ENCODE measurements at regions not wholly inside any gene's neighbourhood (a gene's known extent, or its start where the extent isn't known, plus 50 kb on each side); places are given as distances from the start of the nearest gene placed in this dataset.
A peak's percentile ranks its signal among the peaks of the same experiment; 100 is the strongest.

DNA sequence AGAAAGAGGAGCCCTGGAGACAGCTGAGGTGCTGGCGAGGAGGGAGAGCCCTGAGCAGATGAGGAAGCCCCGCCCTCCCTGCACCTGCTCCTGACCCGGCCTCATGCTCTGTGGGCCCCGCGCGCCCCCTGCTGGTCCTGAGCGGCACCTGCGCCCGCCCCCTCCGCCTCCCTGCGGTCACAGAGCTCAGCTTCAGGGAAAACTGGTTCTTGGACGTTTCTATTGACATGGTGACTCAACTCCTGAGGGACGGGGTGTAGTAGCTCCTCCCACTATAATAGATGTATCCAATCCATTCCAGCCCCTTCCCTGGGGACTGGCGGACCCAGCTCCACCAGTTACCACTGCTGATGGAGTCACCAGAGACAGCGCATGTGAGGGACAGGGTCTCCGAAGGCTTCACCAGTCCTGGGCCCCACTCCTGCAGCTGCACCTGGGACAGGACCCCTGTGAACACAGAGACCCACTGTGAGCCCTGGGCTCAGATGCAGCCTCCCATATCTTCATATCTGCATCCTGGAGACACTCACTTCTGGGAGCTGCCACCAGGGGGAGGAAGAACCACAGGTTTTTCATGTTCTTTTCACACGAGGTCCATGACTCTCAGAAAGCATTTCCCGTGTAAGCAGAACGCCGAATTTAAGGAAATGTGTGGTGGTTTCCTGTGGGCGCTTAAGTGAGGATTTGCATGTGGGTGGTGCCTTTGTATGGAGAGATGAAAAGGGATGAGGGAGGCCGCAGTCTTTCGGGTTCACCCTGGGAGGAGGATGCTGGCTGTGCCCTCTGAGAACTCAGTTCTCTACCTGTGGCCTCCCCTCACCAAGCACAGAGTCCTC is 1346.4 kb downstream of the TMEM121 start (continued):
- TF ChIP-seq, protein P1, sequence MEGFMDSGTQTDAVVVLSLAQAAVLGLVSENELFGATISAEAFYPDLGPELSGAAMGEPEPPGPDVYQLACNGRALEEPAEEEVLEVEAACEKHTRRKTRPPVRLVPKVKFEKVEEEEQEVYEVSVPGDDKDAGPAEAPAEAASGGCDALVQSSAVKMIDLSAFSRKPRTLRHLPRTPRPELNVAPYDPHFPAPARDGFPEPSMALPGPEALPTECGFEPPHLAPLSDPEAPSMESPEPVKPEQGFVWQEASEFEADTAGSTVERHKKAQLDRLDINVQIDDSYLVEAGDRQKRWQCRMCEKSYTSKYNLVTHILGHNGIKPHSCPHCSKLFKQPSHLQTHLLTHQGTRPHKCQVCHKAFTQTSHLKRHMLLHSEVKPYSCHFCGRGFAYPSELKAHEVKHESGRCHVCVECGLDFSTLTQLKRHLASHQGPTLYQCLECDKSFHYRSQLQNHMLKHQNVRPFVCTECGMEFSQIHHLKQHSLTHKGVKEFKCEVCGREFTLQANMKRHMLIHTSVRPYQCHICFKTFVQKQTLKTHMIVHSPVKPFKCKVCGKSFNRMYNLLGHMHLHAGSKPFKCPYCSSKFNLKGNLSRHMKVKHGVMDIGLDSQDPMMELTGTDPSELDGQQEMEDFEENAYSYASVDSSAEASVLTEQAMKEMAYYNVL (CRISPR knock-in tag; IDR thresholded peaks at IDR 0.05; ENCODE audit: borderline replicate concordance) = no peak
- TF ChIP-seq, protein P2, sequence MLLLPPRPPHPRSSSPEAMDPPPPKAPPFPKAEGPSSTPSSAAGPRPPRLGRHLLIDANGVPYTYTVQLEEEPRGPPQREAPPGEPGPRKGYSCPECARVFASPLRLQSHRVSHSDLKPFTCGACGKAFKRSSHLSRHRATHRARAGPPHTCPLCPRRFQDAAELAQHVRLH (CRISPR knock-in tag; IDR thresholded peaks at IDR 0.05; ENCODE audit: borderline replicate concordance, low read depth) = peak; percentile 72; the same call in 1 of the 2 replicates
- TF ChIP-seq, protein P3, sequence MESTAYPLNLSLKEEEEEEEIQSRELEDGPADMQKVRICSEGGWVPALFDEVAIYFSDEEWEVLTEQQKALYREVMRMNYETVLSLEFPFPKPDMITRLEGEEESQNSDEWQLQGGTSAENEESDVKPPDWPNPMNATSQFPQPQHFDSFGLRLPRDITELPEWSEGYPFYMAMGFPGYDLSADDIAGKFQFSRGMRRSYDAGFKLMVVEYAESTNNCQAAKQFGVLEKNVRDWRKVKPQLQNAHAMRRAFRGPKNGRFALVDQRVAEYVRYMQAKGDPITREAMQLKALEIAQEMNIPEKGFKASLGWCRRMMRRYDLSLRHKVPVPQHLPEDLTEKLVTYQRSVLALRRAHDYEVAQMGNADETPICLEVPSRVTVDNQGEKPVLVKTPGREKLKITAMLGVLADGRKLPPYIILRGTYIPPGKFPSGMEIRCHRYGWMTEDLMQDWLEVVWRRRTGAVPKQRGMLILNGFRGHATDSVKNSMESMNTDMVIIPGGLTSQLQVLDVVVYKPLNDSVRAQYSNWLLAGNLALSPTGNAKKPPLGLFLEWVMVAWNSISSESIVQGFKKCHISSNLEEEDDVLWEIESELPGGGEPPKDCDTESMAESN (CRISPR knock-in tag; conservative IDR thresholded peaks at IDR 0.05) = no peak

DNA sequence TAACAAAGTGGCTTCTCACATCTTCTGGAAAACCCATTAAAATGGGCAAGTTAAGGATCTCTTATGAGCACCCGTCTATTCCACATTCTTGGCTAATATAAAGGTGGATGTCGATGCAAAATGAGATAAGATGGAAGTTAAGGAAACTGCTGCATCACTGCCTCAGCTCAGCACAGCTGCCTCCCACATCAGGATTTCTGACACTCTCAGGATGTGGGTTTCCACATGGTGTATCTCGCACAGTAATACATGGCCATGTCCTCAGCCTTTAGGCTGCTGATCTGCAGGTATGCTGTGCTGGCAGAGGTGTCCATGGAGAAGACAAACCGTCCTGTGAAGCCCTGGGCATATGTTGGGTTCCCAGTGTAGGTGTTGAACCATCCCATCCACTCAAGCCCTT is 1348.0 kb downstream of the TMEM121 start:
- Histone ChIP-seq H3K4me1 (ENCODE audit: insufficient read depth, low read length) (peaks cover 15% of the 10 kb centered on the region), H4K20me1 (ENCODE audit: insufficient read depth, low read length) (peaks cover 6% of the 10 kb centered on the region; the same call in 1 of the 2 replicates), H2AFZ (ENCODE audit: low read length) (no peak overlapping the region), H3K27ac (ENCODE audit: extremely low read length, insufficient read depth, low read length) (no peak overlapping the region), H3K27me3 (ENCODE audit: control insufficient read depth in 1 of 2, insufficient read depth in 2 of 2, low read length in 2 of 2) (no peaks in the 10 kb centered on the region), H3K4me2 (ENCODE audit: low read depth, low read length) (no peak overlapping the region), H3K79me2 (ENCODE audit: insufficient read depth, low read length) (no peaks in the 10 kb centered on the region), H3K9ac (ENCODE audit: insufficient read depth, low read depth, low read length) (no peak overlapping the region), H3K9me3 (ENCODE audit: low read length) (no peaks in the 10 kb centered on the region), H3K36me3 (replicated peaks in 1 of 2; ENCODE audit: control insufficient read depth in 1 of 2, insufficient read depth in 2 of 2, low read length in 2 of 2) (no peaks in the 10 kb centered on the region), H3K4me3 (replicated peaks in 1 of 3; ENCODE audit: insufficient read depth in 1 of 3, low read depth in 2 of 3, low read length in 3 of 3) (no peak overlapping the region)
- no peak for FAIRE-seq
- WGBS (ENCODE audit: low lambda C conversion rate) = 81% methylated on average over 3 of the region's 4 CpGs
- no peak for ATAC-seq
- intact Hi-C loops (cut with micrococcal nuclease; ENCODE audit: unreplicated experiment) (no loop called here), in situ Hi-C loops (cut with HindIII; ENCODE audit: extremely low pct_ligation_motif_present, low pct_unique_long_range_greater_than_20kb) (no loop called here)
- no TSS peak for BruUV-seq (replicated peaks)
- ChIA-PET POLR2A (no interaction called here), CTCF (ENCODE audit: low intra/inter-chr PET ratio, low total read pairs) (interaction anchor here (2.8 to 3.1 kb wide), 2 partner anchors 9 to 31 kb away, joined by 20 to 21 read pairs; no protein-coding TSS in a partner anchor)
- no peak for DNase-seq (ENCODE audit: low spot score)
- TF ChIP-seq, protein P4, sequence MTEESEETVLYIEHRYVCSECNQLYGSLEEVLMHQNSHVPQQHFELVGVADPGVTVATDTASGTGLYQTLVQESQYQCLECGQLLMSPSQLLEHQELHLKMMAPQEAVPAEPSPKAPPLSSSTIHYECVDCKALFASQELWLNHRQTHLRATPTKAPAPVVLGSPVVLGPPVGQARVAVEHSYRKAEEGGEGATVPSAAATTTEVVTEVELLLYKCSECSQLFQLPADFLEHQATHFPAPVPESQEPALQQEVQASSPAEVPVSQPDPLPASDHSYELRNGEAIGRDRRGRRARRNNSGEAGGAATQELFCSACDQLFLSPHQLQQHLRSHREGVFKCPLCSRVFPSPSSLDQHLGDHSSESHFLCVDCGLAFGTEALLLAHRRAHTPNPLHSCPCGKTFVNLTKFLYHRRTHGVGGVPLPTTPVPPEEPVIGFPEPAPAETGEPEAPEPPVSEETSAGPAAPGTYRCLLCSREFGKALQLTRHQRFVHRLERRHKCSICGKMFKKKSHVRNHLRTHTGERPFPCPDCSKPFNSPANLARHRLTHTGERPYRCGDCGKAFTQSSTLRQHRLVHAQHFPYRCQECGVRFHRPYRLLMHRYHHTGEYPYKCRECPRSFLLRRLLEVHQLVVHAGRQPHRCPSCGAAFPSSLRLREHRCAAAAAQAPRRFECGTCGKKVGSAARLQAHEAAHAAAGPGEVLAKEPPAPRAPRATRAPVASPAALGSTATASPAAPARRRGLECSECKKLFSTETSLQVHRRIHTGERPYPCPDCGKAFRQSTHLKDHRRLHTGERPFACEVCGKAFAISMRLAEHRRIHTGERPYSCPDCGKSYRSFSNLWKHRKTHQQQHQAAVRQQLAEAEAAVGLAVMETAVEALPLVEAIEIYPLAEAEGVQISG (CRISPR knock-in tag; IDR thresholded peaks at IDR 0.05) = no peak
- no peak for TF ChIP-seq ZNF782 (CRISPR knock-in tag; IDR thresholded peaks at IDR 0.05; ENCODE audit: borderline replicate concordance)
- TF ChIP-seq ESRRA (CRISPR knock-in tag; IDR thresholded peaks at IDR 0.05; ENCODE audit: low read depth) = no peak
- TF ChIP-seq ARID2 (CRISPR knock-in tag; IDR thresholded peaks at IDR 0.05; ENCODE audit: borderline replicate concordance) = no peak
- TF ChIP-seq, protein P5, sequence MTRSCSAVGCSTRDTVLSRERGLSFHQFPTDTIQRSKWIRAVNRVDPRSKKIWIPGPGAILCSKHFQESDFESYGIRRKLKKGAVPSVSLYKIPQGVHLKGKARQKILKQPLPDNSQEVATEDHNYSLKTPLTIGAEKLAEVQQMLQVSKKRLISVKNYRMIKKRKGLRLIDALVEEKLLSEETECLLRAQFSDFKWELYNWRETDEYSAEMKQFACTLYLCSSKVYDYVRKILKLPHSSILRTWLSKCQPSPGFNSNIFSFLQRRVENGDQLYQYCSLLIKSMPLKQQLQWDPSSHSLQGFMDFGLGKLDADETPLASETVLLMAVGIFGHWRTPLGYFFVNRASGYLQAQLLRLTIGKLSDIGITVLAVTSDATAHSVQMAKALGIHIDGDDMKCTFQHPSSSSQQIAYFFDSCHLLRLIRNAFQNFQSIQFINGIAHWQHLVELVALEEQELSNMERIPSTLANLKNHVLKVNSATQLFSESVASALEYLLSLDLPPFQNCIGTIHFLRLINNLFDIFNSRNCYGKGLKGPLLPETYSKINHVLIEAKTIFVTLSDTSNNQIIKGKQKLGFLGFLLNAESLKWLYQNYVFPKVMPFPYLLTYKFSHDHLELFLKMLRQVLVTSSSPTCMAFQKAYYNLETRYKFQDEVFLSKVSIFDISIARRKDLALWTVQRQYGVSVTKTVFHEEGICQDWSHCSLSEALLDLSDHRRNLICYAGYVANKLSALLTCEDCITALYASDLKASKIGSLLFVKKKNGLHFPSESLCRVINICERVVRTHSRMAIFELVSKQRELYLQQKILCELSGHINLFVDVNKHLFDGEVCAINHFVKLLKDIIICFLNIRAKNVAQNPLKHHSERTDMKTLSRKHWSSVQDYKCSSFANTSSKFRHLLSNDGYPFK (CRISPR knock-in tag; IDR thresholded peaks at IDR 0.05; ENCODE audit: borderline replicate concordance) = no peak
- no peak for TF ChIP-seq ZNF772 (CRISPR knock-in tag; IDR thresholded peaks at IDR 0.05)
- no peak for TF ChIP-seq SP2 (CRISPR knock-in tag; IDR thresholded peaks at IDR 0.05)
- TF ChIP-seq ZNF615 (CRISPR knock-in tag; IDR thresholded peaks at IDR 0.05; ENCODE audit: borderline replicate concordance) = no peak

Data from HepG2 (cell line).